Endothelial cell of umbilical vein (primary cell): ENCODE measurements at regions not wholly inside any gene's neighbourhood (a gene's known extent, or its start where the extent isn't known, plus 50 kb on each side); places are given as distances from the start of the nearest gene placed in this dataset.

Experiments
- CTCF ChIP-seq, 2 donors: IDR thresholded peaks; 1 replicate in 1 of 2; 2 replicates in 1 of 2; pipeline ENCODE4 v1.5.1; 2011; ENCODE audit warnings: low read length in 2 of 2, mild to moderate bottlenecking in 2 of 2, moderate library complexity in 2 of 2, control low read depth in 1 of 2, inconsistent platforms in 1 of 2, low read depth in 1 of 2; ENCODE audit not compliant: insufficient read depth in 1 of 2; ENCODE audit errors: extremely low read depth in 1 of 2
- EZH2 ChIP-seq: IDR thresholded peaks from 2 replicates; pipeline ENCODE4 v1.6.1; 2012; ENCODE audit warnings: borderline replicate concordance, low read depth, mild to moderate bottlenecking, moderate library complexity, low read length, inconsistent platforms; ENCODE audit not compliant: severe bottlenecking
- FOS ChIP-seq: IDR thresholded peaks from 2 replicates; pipeline ENCODE4 v1.6.1; 2011; ENCODE audit warnings: mild to moderate bottlenecking, low read length, moderate library complexity, borderline replicate concordance; ENCODE audit not compliant: insufficient read depth
- GATA2 ChIP-seq: IDR thresholded peaks from 2 replicates; pipeline ENCODE4 v1.7.0; 2011; ENCODE audit warnings: low read depth, mild to moderate bottlenecking, moderate library complexity, mixed read lengths, low read length; ENCODE audit not compliant: insufficient read length, insufficient read depth
- MAX ChIP-seq: IDR thresholded peaks from 2 replicates; pipeline ENCODE4 v1.6.1; 2011; ENCODE audit not compliant: insufficient read depth, insufficient read length
- MYC ChIP-seq: IDR thresholded peaks from one replicate; pipeline ENCODE4 v1.6.1; 2011; ENCODE audit warnings: mild to moderate bottlenecking, low read depth, low read length
- POLR2A ChIP-seq: IDR thresholded peaks from 2 replicates; pipeline ENCODE4 v1.6.1; 2012; ENCODE audit warnings: low read depth, mild to moderate bottlenecking, control low read depth, low read length
- POLR2AphosphoS5 ChIP-seq: IDR thresholded peaks from 2 replicates; pipeline ENCODE4 v1.6.1; 2012; ENCODE audit warnings: low read depth, mild to moderate bottlenecking, control low read depth, low read length, moderate library complexity; ENCODE audit not compliant: insufficient read depth

GRCh38 chr2:226030369-226030768 lies 630.9 kb downstream of the NYAP2 start:
- TF ChIP-seq CTCF (IDR thresholded peaks at IDR 0.05; ENCODE audit: extremely low read depth in 1 of 2, insufficient read depth in 1 of 2, low read depth in 1 of 2, low read length in 2 of 2) (no peak), EZH2 (no peak), MYC (no peak), POLR2A (no peak), MAX (no peak), POLR2AphosphoS5 (no peak), GATA2 (no peak), FOS (no peak)
